ENCODE measurements at regions not wholly inside any gene's neighbourhood (a gene's known extent, or its start where the extent isn't known, plus 50 kb on each side); places are given as distances from the start of the nearest gene placed in this dataset.

GRCh38 chr13:44174769-44175425 lies 198.7 kb upstream of the SERP2 start:
- Histone ChIP-seq H3K9ac (ENCODE audit: extremely low read depth, insufficient read length, low read length) (no peak overlapping the region), H3K79me1 (ENCODE audit: insufficient read depth, low read depth, low read length, poor library complexity, severe bottlenecking) (no peaks in the 10 kb centered on the region), H2AFZ (ENCODE audit: low read length) (no peak overlapping the region), H4K20me1 (ENCODE audit: control insufficient read depth, insufficient read depth, insufficient read length) (no peaks in the 10 kb centered on the region), H3K4ac (ENCODE audit: low read depth, low read length) (no peak overlapping the region), H2AK5ac (ENCODE audit: insufficient read length, low read length) (no peak overlapping the region), H2BK20ac (ENCODE audit: low read depth, low read length, poor library complexity, severe bottlenecking) (no peak overlapping the region), H3K27ac (ENCODE audit: insufficient read length, low read depth, low read length) (no peak overlapping the region), H3K23ac (ENCODE audit: insufficient read length, low read depth, low read length) (no peak overlapping the region), H3K56ac (ENCODE audit: insufficient read length, low read depth, low read length) (no peak overlapping the region), H2BK15ac (ENCODE audit: low read depth, low read length) (no peak overlapping the region), H2BK5ac (ENCODE audit: insufficient read length, low read length) (no peak overlapping the region), H3K23me2 (ENCODE audit: insufficient read length, low read depth, low read length, poor library complexity, severe bottlenecking) (no peaks in the 10 kb centered on the region), H3K4me1 (ENCODE audit: insufficient read depth, low read length) (no peaks in the 10 kb centered on the region), H3K27me3 (ENCODE audit: insufficient read depth, low read length) (no peaks in the 10 kb centered on the region), H3K4me2 (ENCODE audit: insufficient read depth, insufficient read length, low read length) (no peak overlapping the region), H3K79me2 (ENCODE audit: insufficient read depth, low read length) (no peaks in the 10 kb centered on the region), H4K5ac (ENCODE audit: insufficient read length, low read depth, low read length) (no peak overlapping the region), H3T11ph (ENCODE audit: low read length) (no peak overlapping the region), H2BK12ac (ENCODE audit: insufficient read length, low read depth, low read length) (no peak overlapping the region), H3K14ac (ENCODE audit: insufficient read depth, low read length) (no peak overlapping the region), H4K91ac (ENCODE audit: insufficient read length, low read depth, low read length) (no peak overlapping the region), H2BK120ac (ENCODE audit: low read depth, low read length, poor library complexity, severe bottlenecking) (no peak overlapping the region), H3K18ac (ENCODE audit: insufficient read length, low read depth, low read length) (no peak overlapping the region), H3K9me3 (ENCODE audit: control insufficient read depth, low read depth, low read length) (no peaks in the 10 kb centered on the region), H4K8ac (replicated peaks; ENCODE audit: insufficient read length, low read depth, low read length) (no peak overlapping the region)
- Mint-ChIP-seq H3K4me1 (peaks cover 2 to 5% of the 10 kb centered on the region in 2 experiments; a peak in 2 of 4 replicates), H3K27ac (peak overlapping the region in 1 of 3 experiments; percentile 17; a peak in 1 of 7 replicates), H3K9me3 (peaks cover 2 to 4% of the 10 kb centered on the region in 2 experiments), H3K27me3 (ENCODE audit: low read depth) (peaks cover 1% of the 10 kb centered on the region; the same call in 1 of the 2 replicates), H3K36me3 (ENCODE audit: insufficient read depth in 1 of 3, low read depth in 3 of 3) (peaks cover 0 to 1% (median 0%) of the 10 kb centered on the region in 3 experiments; a peak in 1 of 7 replicates), H3K4me3 (no peak overlapping the region)
- no peak for DNase-seq
- no peak for TF ChIP-seq CTCF (conservative IDR thresholded peaks at IDR 0.05)
- WGBS (ENCODE audit: extremely low coverage, insufficient read length, low lambda C conversion rate) = no CpG with 5 or more reads among the region's 3 CpGs

All from H9 (cell line).